Heart left ventricle (tissue), 16 donors: ENCODE measurements at regions not wholly inside any gene's neighbourhood (a gene's known extent, or its start where the extent isn't known, plus 50 kb on each side); places are given as distances from the start of the nearest gene placed in this dataset.

Source experiments
- ATAC-seq, 4 donors: fragments of 200-7000 bp; cut with Tn5 transposase; one replicate each; pipeline ENCODE4 v1.9.1; 2020 to 2022; ENCODE audit warnings: moderate library complexity in 4 of 4, mild to moderate bottlenecking in 3 of 4, moderate number of reproducible peaks in 1 of 4
- DNase-seq, 5 donors: peaks; one replicate each; pipeline ENCODE4 v3.0.0-alpha.2; 2020
- H3K27ac ChIP-seq, 12 donors: fragments of 200-600 bp; sonication (generic) in 4 of 12; one replicate each; pipeline versions ENCODE4 v1.5.0 to v1.8.0; 2016 to 2022; ENCODE audit warnings: mild to moderate bottlenecking in 2 of 12
- H3K27me3 ChIP-seq, 9 donors: fragments of 200-600 bp; sonication (generic) in 2 of 9; one replicate each; pipeline versions ENCODE4 v1.5.1 to v1.8.0; 2016 to 2022; ENCODE audit warnings: mild to moderate bottlenecking in 3 of 9
- H3K36me3 ChIP-seq, 9 donors: fragments of 200-600 bp; sonication (generic) in 2 of 9; one replicate each; pipeline versions ENCODE4 v1.5.0 to v1.8.0; 2018 to 2022; ENCODE audit warnings: mild to moderate bottlenecking in 2 of 9
- H3K4me1 ChIP-seq, 12 donors: fragments of 200-600 bp; sonication (generic) in 4 of 12; one replicate each; pipeline versions ENCODE4 v1.5.0 to v1.8.0; 2016 to 2022; ENCODE audit warnings: mild to moderate bottlenecking in 3 of 12
- H3K4me3 ChIP-seq, 12 donors: fragments of 200-600 bp; sonication (generic) in 4 of 12; one replicate each; pipeline versions ENCODE4 v1.5.0 to v1.8.0; 2017 to 2022; ENCODE audit warnings: mild to moderate bottlenecking in 9 of 12, moderate library complexity in 4 of 12
- H3K9me3 ChIP-seq, 12 donors: fragments of 200-600 bp; sonication (generic) in 4 of 12; one replicate each; pipeline versions ENCODE4 v1.5.0 to v1.8.0; 2016 to 2022; ENCODE audit warnings: mild to moderate bottlenecking in 1 of 12
- POLR2A ChIP-seq, 2 donors: fragments of 450-650 bp; IDR thresholded peaks; one replicate each; pipeline ENCODE4 v1.6.1; 2017; ENCODE audit warnings: antibody characterized with exemption in 2 of 2, mild to moderate bottlenecking in 2 of 2, moderate library complexity in 2 of 2
- WGBS, 4 donors: extraction: QIAGEN DNeasy Blood & Tissue Kit in 2 of 4; methylation state at CpG; one replicate each; pipeline versions ENCODE4 v1.1.5 to v1.1.7; 2013 to 2018; 5-methylcytosine and 5-hydroxymethylcytosine counted together
- intact Hi-C, 10 donors: fragments of 100-400 bp; cut with DNase I; formaldehyde crosslinking; loops; one replicate each; pipeline versions ENCODE4 v1.11.1 to v1.14.2; 2022
- TF ChIP-seq, protein P1 (sequence below), 12 donors: fragments of 200-600 bp; sonication (generic) in 4 of 12; IDR thresholded peaks; one replicate each; pipeline versions ENCODE4 v1.5.0 to v1.8.0; 2018 to 2022; ENCODE audit warnings: antibody characterized with exemption in 12 of 12, mild to moderate bottlenecking in 5 of 12
- donor health status: ischemic (EF 13 %, LVEDD 7.1; RV severe dilation, severe dysfunction).
- donor health status: healthy with polysubstance abuse.
- donor health status: DM: no; HTN: yes; CAD: no.
- donor health status: DM: no; HTN: no; CAD: no.
- donor health status: ischemic (EF 25% LVEDD 6.9; RV normal size, moderate dysfunction).
- donor health status: ischemic (EF 25% LVEDD 5.7; RV mildly dilated, moderate dysfunction).
- donor health status: healthy.
- donor health status: DM: yes; HTN: yes; CAD: no.
- donor health status: ischemic (EF 35%, LVEDD 5.7; RV mildly dilated, moderate dysfunction).
- donor health status: nonischemic (EF 11% LVEDD 7.7; RV severe dilation, severe dysfunction).
- donor health status: DM: yes; HTN: yes; CAD: no.
- donor health status: PGD.
- donor health status: ischemic (EF 29% LVEDD 5.4; RV normal size, mild dysfunction).
- donor health status: nonischemic (EF 23%, LVEDD 6.1; RV moderate dilation, normal function).

DNA sequence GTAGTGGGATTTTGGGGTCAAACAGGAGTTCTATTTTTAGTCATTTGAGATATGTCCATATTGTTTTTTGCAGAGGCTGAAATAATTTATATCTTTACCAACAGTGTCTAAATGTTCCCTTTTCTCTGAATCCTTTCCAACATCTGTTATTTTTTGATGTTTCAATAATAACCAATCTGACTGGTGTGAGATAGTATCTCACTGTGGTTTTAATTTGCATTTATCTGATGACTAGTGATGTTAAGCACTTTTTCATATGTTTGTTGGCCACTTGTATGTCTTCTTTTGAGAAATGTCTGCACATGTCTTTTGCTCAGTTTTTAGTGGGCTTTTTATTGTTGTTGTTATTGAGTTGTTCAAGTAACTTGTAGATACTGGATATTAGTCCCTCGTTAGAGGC lies 1325.0 kb downstream of the BRINP3 start:
- H3K9me3 ChIP-seq, result peaks cover 0 to 2% (median 0%) of the 10 kb centered on the region in 12 donors
- no peak for ATAC-seq
- intact Hi-C loops, result no loop called here

DNA sequence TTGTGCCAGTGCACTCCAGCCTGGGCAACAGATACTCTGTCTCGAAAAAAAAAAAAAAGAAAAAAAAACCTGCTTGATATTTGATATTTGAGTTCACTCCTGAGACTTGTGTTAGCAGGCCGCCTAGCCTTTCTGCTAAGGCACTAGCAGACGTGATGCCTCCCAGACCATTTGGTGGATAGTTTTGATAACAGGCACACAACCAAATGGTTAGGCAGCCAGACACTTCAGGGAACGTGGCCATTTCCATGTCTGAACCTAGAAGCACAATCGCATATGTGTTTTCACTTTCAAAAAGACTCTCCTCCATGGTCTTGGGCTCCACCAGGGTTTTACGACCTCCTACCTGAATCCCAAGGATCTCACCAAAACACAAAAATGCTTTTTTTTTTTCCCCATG lies 1319.5 kb downstream of the BRINP3 start:
- TF ChIP-seq, protein P1, sequence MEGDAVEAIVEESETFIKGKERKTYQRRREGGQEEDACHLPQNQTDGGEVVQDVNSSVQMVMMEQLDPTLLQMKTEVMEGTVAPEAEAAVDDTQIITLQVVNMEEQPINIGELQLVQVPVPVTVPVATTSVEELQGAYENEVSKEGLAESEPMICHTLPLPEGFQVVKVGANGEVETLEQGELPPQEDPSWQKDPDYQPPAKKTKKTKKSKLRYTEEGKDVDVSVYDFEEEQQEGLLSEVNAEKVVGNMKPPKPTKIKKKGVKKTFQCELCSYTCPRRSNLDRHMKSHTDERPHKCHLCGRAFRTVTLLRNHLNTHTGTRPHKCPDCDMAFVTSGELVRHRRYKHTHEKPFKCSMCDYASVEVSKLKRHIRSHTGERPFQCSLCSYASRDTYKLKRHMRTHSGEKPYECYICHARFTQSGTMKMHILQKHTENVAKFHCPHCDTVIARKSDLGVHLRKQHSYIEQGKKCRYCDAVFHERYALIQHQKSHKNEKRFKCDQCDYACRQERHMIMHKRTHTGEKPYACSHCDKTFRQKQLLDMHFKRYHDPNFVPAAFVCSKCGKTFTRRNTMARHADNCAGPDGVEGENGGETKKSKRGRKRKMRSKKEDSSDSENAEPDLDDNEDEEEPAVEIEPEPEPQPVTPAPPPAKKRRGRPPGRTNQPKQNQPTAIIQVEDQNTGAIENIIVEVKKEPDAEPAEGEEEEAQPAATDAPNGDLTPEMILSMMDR (IDR thresholded peaks at IDR 0.05), result no peak
- no peak for TF ChIP-seq POLR2A (IDR thresholded peaks at IDR 0.05)
- H3K27me3 ChIP-seq, result no peaks in the 10 kb centered on the region
- 44 to 56% (median 47%) methylated on average over 6 of the region's 6 CpGs for WGBS, 4 donors
- H3K36me3 ChIP-seq, result no peaks in the 10 kb centered on the region
- no peak overlapping the region for H3K27ac ChIP-seq
- intact Hi-C loops, result no loop called here
- DNase-seq, result no peak
- no peak overlapping the region for H3K4me3 ChIP-seq
- H3K4me1 ChIP-seq, result no peaks in the 10 kb centered on the region
- H3K9me3 ChIP-seq, result peaks cover 0 to 4% (median 0%) of the 10 kb centered on the region in 12 donors
- no peak for ATAC-seq

More for the DNA sequence above, 1325.0 kb downstream of the BRINP3 start:
- 77 to 90% (median 85%) methylated on average over 1 of the region's 1 CpG for WGBS, 4 donors
- no peak for DNase-seq
- Histone ChIP-seq H3K4me3 (no peak overlapping the region), H3K27ac (no peak overlapping the region), H3K36me3 (no peaks in the 10 kb centered on the region), H3K27me3 (no peaks in the 10 kb centered on the region), H3K4me1 (no peaks in the 10 kb centered on the region)
- TF ChIP-seq, protein P1 (IDR thresholded peaks at IDR 0.05), result no peak
- TF ChIP-seq POLR2A (IDR thresholded peaks at IDR 0.05), result no peak

DNA sequence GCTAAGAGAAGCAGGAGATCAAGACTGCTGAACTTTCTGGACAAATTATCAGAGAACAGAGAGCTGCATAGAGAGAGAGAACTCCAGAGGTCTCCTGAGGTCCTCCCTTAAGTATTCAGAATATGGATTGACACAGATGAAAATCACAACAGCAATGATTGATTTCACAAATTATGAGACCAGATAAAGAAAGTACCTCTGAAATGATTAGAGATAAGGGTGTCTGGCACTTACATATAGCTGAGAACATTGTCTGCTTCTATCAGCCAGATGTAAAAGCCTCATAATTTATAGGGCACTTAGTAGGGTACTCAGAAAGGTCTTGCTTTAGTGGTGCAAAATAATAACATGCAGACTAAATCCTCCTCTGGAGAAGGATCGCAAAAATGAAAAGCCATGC lies 1301.8 kb downstream of the BRINP3 start:
- ATAC-seq (no peak), DNase-seq (no peak)
- Histone ChIP-seq H3K27ac (no peak overlapping the region), H3K4me3 (no peak overlapping the region), H3K27me3 (no peaks in the 10 kb centered on the region), H3K4me1 (no peaks in the 10 kb centered on the region), H3K36me3 (no peaks in the 10 kb centered on the region), H3K9me3 (peaks cover 0 to 12% (median 0%) of the 10 kb centered on the region in 12 donors)
- WGBS, 4 donors, result 85 to 93% (median 89%) methylated on average over 1 of the region's 1 CpG
- intact Hi-C loops, result no loop called here
- TF ChIP-seq POLR2A (IDR thresholded peaks at IDR 0.05), result no peak
- TF ChIP-seq, protein P1 (IDR thresholded peaks at IDR 0.05), result no peak

DNA sequence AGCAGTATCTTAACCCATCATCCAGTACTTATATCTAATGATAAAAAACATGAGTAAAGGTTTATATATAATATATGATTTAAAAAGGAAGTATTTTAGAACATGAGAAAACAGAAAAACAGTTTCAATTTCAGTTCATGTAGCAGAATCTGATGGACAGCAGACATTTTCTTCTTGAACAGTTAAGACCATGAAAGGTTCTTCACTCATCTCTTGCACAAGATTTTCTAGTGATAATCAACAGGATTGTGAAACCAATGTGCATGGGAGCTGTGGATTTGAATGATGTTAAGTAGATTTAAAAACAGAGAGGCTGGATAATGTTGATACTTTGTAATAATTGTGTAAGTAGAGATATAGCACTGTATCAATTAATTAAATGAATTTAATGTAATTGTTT lies 1297.6 kb downstream of the BRINP3 start:
- no peak for ATAC-seq
- TF ChIP-seq POLR2A (IDR thresholded peaks at IDR 0.05), result no peak
- TF ChIP-seq, protein P1 (IDR thresholded peaks at IDR 0.05), result no peak
- H3K9me3 ChIP-seq, result peaks cover 0 to 12% (median 0%) of the 10 kb centered on the region in 12 donors

More for the DNA sequence above, 1297.6 kb downstream of the BRINP3 start:
- Histone ChIP-seq H3K4me1 (no peaks in the 10 kb centered on the region), H3K4me3 (no peak overlapping the region), H3K27me3 (no peaks in the 10 kb centered on the region), H3K27ac (no peak overlapping the region), H3K36me3 (no peaks in the 10 kb centered on the region)
- intact Hi-C loops, result no loop called here
- no peak for DNase-seq
